ENCODE measurements at regions not wholly inside any gene's neighbourhood (a gene's known extent, or its start where the extent isn't known, plus 50 kb on each side); places are given as distances from the start of the nearest gene placed in this dataset.
"Not testable (repeated sequence)": the region's sequence is repeated elsewhere in the genome, so short reads cannot be mapped to it uniquely, and the experiment has no call there.

DNA sequence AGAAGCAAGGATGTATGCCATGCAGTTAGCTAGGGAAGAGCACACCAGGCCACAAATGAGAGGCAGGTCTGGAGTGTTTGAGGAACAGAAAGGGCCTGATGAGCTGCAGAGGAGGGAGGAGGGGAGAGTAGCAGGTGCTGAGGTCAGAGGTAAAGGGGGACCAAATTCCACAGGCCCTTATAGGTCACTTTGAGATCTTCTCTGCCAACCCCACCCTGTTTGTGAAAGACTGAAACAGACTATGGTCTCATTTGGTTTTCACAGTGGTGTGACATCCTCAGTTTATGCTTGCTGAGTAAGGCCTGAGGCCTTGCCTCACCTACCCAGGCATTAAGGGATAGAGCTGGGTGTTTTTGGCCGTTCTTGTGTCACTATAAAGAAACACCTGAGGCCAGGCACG is 187.7 kb upstream of the MYLIP start:
- TF ChIP-seq POLR2A (IDR thresholded peaks at IDR 0.05) = no peak
- no peak for TF ChIP-seq CTCF (IDR thresholded peaks at IDR 0.05)
- WGBS, 2 donors = 84 to 87% methylated on average over 2 of the region's 2 CpGs
- no peaks in the 10 kb centered on the region for H3K27me3 ChIP-seq
- H3K9me3 ChIP-seq = no peaks in the 10 kb centered on the region
- H3K27ac ChIP-seq = no peak overlapping the region
- H3K4me3 ChIP-seq = no peak overlapping the region
- DNase-seq (no peak), ATAC-seq (no peak)
- no peaks in the 10 kb centered on the region for H3K4me1 ChIP-seq
- intact Hi-C loops (cut with DNase I) = no loop called here
- no peaks in the 10 kb centered on the region for H3K36me3 ChIP-seq (replicated peaks in 1 of 2; ENCODE audit: insufficient read depth in 1 of 2, low read depth in 2 of 2)

GRCh38 chr6:15938107-15938506 is 190.8 kb upstream of the MYLIP start:
- Histone ChIP-seq H3K4me1 (no peaks in the 10 kb centered on the region), H3K4me3 (no peak overlapping the region), H3K27ac (no peak overlapping the region), H3K36me3 (replicated peaks in 1 of 2; ENCODE audit: insufficient read depth in 1 of 2, low read depth in 2 of 2) (no peaks in the 10 kb centered on the region), H3K27me3 (no peaks in the 10 kb centered on the region), H3K9me3 (no peaks in the 10 kb centered on the region)
- TF ChIP-seq POLR2A (IDR thresholded peaks at IDR 0.05) = no peak
- no peak for TF ChIP-seq CTCF (IDR thresholded peaks at IDR 0.05)
- no peak for DNase-seq
- no peak for ATAC-seq
- intact Hi-C loops (cut with DNase I) = no loop called here
- 79 to 94% methylated on average over 3 of the region's 3 CpGs for WGBS, 2 donors

- Histone ChIP-seq H3K27ac (no peak overlapping the region), H3K36me3 (replicated peaks in 1 of 2; ENCODE audit: insufficient read depth in 1 of 2, low read depth in 2 of 2) (no peaks in the 10 kb centered on the region), H3K27me3 (no peaks in the 10 kb centered on the region), H3K9me3 (no peaks in the 10 kb centered on the region), H3K4me3 (no peak overlapping the region), H3K4me1 (no peaks in the 10 kb centered on the region)
- intact Hi-C loops (cut with DNase I) = no loop called here
- WGBS, 2 donors = 90 to 91% methylated on average over 3 of the region's 3 CpGs
- TF ChIP-seq POLR2A (IDR thresholded peaks at IDR 0.05) = no peak
- no peak for ATAC-seq
- DNase-seq = no peak
Observed at GRCh38 chr6:15937602-15938001, 191.3 kb upstream of the MYLIP start.

- H3K4me1 ChIP-seq = no peaks in the 10 kb centered on the region
- H3K27ac ChIP-seq = no peak overlapping the region
- no peak for TF ChIP-seq POLR2A (IDR thresholded peaks at IDR 0.05)
- no peak for TF ChIP-seq CTCF (IDR thresholded peaks at IDR 0.05)
- H3K9me3 ChIP-seq = no peaks in the 10 kb centered on the region
- DNase-seq = no peak
- no peak overlapping the region for H3K4me3 ChIP-seq
- intact Hi-C loops (cut with DNase I) = no loop called here
- ATAC-seq = no peak
- no peaks in the 10 kb centered on the region for H3K27me3 ChIP-seq
- WGBS, 2 donors = 47 to 53% methylated on average over 1 of the region's 1 CpG
- no peaks in the 10 kb centered on the region for H3K36me3 ChIP-seq (replicated peaks in 1 of 2; ENCODE audit: insufficient read depth in 1 of 2, low read depth in 2 of 2)
Observed at GRCh38 chr6:15936503-15936902, 192.4 kb upstream of the MYLIP start.

DNA sequence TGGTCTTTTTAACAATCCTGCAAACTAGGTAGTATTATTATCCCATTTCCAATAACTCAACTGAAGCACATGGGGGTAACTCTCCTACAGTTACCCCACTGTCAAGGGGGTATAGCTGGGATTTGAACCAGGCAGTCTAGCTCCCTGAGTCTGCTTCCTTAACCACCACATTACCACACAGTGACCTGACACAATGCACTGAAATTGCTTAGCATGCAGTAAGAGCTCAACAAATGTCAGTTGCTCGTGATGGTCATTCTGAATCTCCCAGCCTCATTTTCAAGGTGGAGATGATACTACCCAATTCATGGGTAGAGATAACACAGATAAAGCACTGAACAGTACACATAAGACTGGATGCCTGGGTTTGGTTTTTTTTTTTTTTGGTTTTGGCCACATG is 193.2 kb upstream of the MYLIP start:
- no peaks in the 10 kb centered on the region for H3K9me3 ChIP-seq
- H3K4me3 ChIP-seq = no peak overlapping the region
- WGBS, 2 donors = 67 to 88% methylated on average over 1 of the region's 1 CpG
- H3K36me3 ChIP-seq (replicated peaks in 1 of 2; ENCODE audit: insufficient read depth in 1 of 2, low read depth in 2 of 2) = no peaks in the 10 kb centered on the region
- no peak overlapping the region for H3K27ac ChIP-seq
- ATAC-seq (no peak), DNase-seq (no peak)
- no peak for TF ChIP-seq CTCF (IDR thresholded peaks at IDR 0.05)
- TF ChIP-seq POLR2A (IDR thresholded peaks at IDR 0.05) = no peak
- no peaks in the 10 kb centered on the region for H3K4me1 ChIP-seq
- no peaks in the 10 kb centered on the region for H3K27me3 ChIP-seq
- intact Hi-C loops (cut with DNase I) = no loop called here

GRCh38 chr6:15931697-15932096 is 197.2 kb upstream of the MYLIP start:
- ATAC-seq; H3K4me1 ChIP-seq; H3K27ac ChIP-seq; DNase-seq; H3K27me3 ChIP-seq; intact Hi-C loops (cut with DNase I); H3K4me3 ChIP-seq; H3K9me3 ChIP-seq; H3K36me3 ChIP-seq (replicated peaks in 1 of 2; ENCODE audit: insufficient read depth in 1 of 2, low read depth in 2 of 2): not testable (repeated sequence)
- 84 to 88% methylated on average over 6 of the region's 6 CpGs for WGBS, 2 donors

Measured in body of pancreas (tissue), 4 donors.